GM12878 (cell line): ENCODE measurements at regions not wholly inside any gene's neighbourhood (a gene's known extent, or its start where the extent isn't known, plus 50 kb on each side); places are given as distances from the start of the nearest gene placed in this dataset.

Experiments used
- ATAC-seq: fragments of 200-7000 bp; cut with Tn5 transposase; 3 replicates; pipeline ENCODE4 v1.9.1; 2020; ENCODE audit warnings: mild to moderate bottlenecking, moderate library complexity
- BruUV-seq: library from RNA; stranded (reverse); fragments of 400-500 nt; replicated peaks from 2 replicates; lab custom pipeline; 2021; lab: Mats Ljungman, UMichigan
- CTCF ChIA-PET: fragments of 300-600 bp; sonication (Branson Sonifier 250); formaldehyde crosslinking; extraction: SDS; loops from one replicate; lab custom pipeline; 2021; ENCODE audit warnings: inconsistent platforms; lab: Yijun Ruan, JAX
- POLR2A ChIA-PET: fragments of 350-600 bp; formaldehyde crosslinking; extraction: SDS; loops from one replicate; lab custom pipeline; 2021; ENCODE audit warnings: inconsistent platforms; lab: Charles Lee
- RAD21 ChIA-PET: fragments of 300-600 bp; sonication (Branson Sonifier 250); formaldehyde crosslinking; loops from one replicate; lab custom pipeline; 2023; ENCODE audit warnings: antibody characterized with exemption; ENCODE audit not compliant: unreplicated experiment; lab: Charles Lee
- SMC1A ChIA-PET: fragments of 300-600 bp; sonication (Branson Sonifier 250); formaldehyde crosslinking; loops from one replicate; lab custom pipeline; 2023; ENCODE audit not compliant: unreplicated experiment, uncharacterized antibody; lab: Charles Lee
- DNase-seq: peaks from one replicate; pipeline ENCODE4 v3.0.0-alpha.2; 2011; ENCODE audit warnings: low read depth, low spot score
- FAIRE-seq: peaks from 3 replicates; lab custom pipeline; 2011; peaks lifted over from hg19 to GRCh38; lab: Jason Lieb, UNC
- H2AFZ ChIP-seq: 2 replicates; pipeline ENCODE4 v1.6.0; 2011; ENCODE audit warnings: low read depth, low read length, control low read depth; ENCODE audit not compliant: control insufficient read depth
- H3K27ac ChIP-seq: 2 replicates; pipeline ENCODE4 v1.5.1; 2011; ENCODE audit warnings: control low read depth; ENCODE audit not compliant: control insufficient read depth, insufficient read depth
- H3K27me3 ChIP-seq, 2 experiments: replicated peaks in 1 of 2; 2 replicates each; pipeline versions ENCODE4 v1.6.0 to v1.6.1; 2011; ENCODE audit warnings: low read length in 1 of 2; ENCODE audit not compliant: control insufficient read depth in 2 of 2, insufficient read depth in 2 of 2
- H3K36me3 ChIP-seq, 2 experiments: 2 replicates each; pipeline ENCODE4 v1.5.1; 2011; ENCODE audit warnings: low read length in 1 of 2; ENCODE audit not compliant: control insufficient read depth in 2 of 2, insufficient read depth in 2 of 2
- H3K4me1 ChIP-seq: 2 replicates; pipeline ENCODE4 v1.6.1; 2011; ENCODE audit warnings: mild to moderate bottlenecking, low read length, moderate library complexity, mixed read lengths; ENCODE audit not compliant: control insufficient read depth, insufficient read depth
- H3K4me2 ChIP-seq: 2 replicates; pipeline ENCODE4 v1.6.0; 2011; ENCODE audit warnings: control low read depth; ENCODE audit not compliant: control insufficient read depth, insufficient read depth
- H3K4me3 ChIP-seq: fragments of 200-600 bp; sonication (generic); 2 replicates; pipeline ENCODE4 v1.5.1; 2016
- H3K79me2 ChIP-seq: 2 replicates; pipeline ENCODE4 v1.6.0; 2011; ENCODE audit warnings: low read length; ENCODE audit not compliant: control insufficient read depth, insufficient read depth
- H3K9ac ChIP-seq: 2 replicates; pipeline ENCODE4 v1.8.0; 2011; ENCODE audit warnings: low read length, control low read depth, mixed read lengths; ENCODE audit not compliant: control insufficient read depth, insufficient read depth
- H3K9me3 ChIP-seq: replicated peaks from 3 replicates; pipeline ENCODE4 v1.5.1; 2011; ENCODE audit warnings: mild to moderate bottlenecking, low read length; ENCODE audit not compliant: control insufficient read depth, insufficient read depth
- H4K20me1 ChIP-seq: 2 replicates; pipeline ENCODE4 v1.6.0; 2011; ENCODE audit not compliant: control insufficient read depth, insufficient read depth
- CBFB ChIP-seq: IDR thresholded peaks from 2 replicates; pipeline ENCODE4 v1.6.1; 2016; ENCODE audit warnings: antibody characterized with exemption, low read depth
- PML ChIP-seq: IDR thresholded peaks from 2 replicates; pipeline ENCODE4 v1.6.1; 2012; ENCODE audit warnings: low read length, inconsistent platforms
- RAD21 ChIP-seq: IDR thresholded peaks from 2 replicates; pipeline ENCODE4 v1.6.1; 2011; ENCODE audit warnings: mild to moderate bottlenecking, low read depth, low read length, moderate library complexity; ENCODE audit not compliant: insufficient read depth
- RBBP5 ChIP-seq: fragments of 200-600 bp; sonication (generic); conservative IDR thresholded peaks from 2 replicates; pipeline ENCODE4 v1.6.1; 2016
- SMC3 ChIP-seq: IDR thresholded peaks from 2 replicates; pipeline ENCODE4 v1.6.1; 2011; ENCODE audit warnings: low read length, improper control_type of control experiment, borderline replicate concordance
- YBX1 ChIP-seq: fragments of 450-650 bp; IDR thresholded peaks from 2 replicates; pipeline ENCODE4 v1.6.1; 2016; ENCODE audit warnings: antibody characterized with exemption
- WGBS: methylation state at CpG from one replicate; pipeline ENCODE4 v1.1.6; 2016; ENCODE audit warnings: low lambda C conversion rate; ENCODE audit not compliant: insufficient replicate concordance, insufficient coverage; ENCODE audit errors: missing lambda C conversion rate; 5-methylcytosine and 5-hydroxymethylcytosine counted together
- in situ Hi-C: fragments of 300-500 bp; cut with MboI; formaldehyde crosslinking; loops from 9 replicates; pipeline ENCODE4 v1.14.3; 2018; ENCODE audit warnings: mixed read lengths
- intact Hi-C: fragments of 100-400 bp; cut with micrococcal nuclease; formaldehyde crosslinking; loops from one replicate; pipeline ENCODE4 v1.14.2; 2022; ENCODE audit not compliant: unreplicated experiment
- TF ChIP-seq, protein P1 (sequence below), 3 experiments: IDR thresholded peaks in 2 of 3; conservative IDR thresholded peaks in 1 of 3; 2 replicates each; pipeline ENCODE4 v1.5.1; 2011; ENCODE audit warnings: low read depth in 3 of 3, low read length in 3 of 3, mild to moderate bottlenecking in 3 of 3, control low read depth in 2 of 3, moderate library complexity in 2 of 3, inconsistent platforms in 1 of 3, mixed read lengths in 1 of 3; ENCODE audit not compliant: control insufficient read depth in 2 of 3, insufficient read depth in 1 of 3; ENCODE audit errors: extremely low read depth in 1 of 3
- TF ChIP-seq, protein P2 (sequence below): fragments of 450-650 bp; IDR thresholded peaks from 2 replicates; pipeline ENCODE4 v1.6.1; 2016; ENCODE audit warnings: mild to moderate bottlenecking
- TF ChIP-seq, protein P3 (sequence below): IDR thresholded peaks from 2 replicates; pipeline ENCODE4 v1.6.1; 2011; ENCODE audit warnings: borderline replicate concordance, low read depth, mild to moderate bottlenecking, moderate library complexity, low read length; ENCODE audit not compliant: insufficient read depth, poor library complexity, severe bottlenecking

DNA sequence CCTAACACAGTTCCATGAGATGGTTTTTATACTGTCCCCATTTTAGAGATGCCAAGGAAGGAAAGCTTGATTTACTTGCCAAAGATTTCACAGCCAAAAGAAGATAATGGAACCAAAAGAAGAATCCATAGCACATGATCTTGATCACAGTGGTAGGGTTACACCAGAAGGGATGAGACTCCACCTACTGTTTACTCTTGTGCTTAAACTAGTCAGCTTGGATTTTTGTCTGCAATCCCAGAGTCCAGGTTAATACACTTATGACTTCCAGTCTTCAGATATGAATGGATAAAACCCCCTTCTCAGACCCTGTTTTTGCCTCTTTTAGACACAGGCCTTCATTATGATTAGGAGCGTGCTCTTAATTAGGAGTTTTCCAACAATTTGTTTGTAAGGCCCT is 454.2 kb downstream of the AEBP2 start:
- DNase-seq: no peak
- peak; percentile 42 for ATAC-seq
- 95% methylated on average over 1 of the region's 1 CpG for WGBS
- intact Hi-C loops (loop anchor here (1.0 to 10.0 kb wide), 3 partner anchors 136 to 419 kb away; no protein-coding TSS in a partner anchor), in situ Hi-C loops (no loop called here)
- ChIA-PET POLR2A (interaction anchor here (0.7 kb wide), 1 partner anchor 135 kb away, joined by 3 read pairs; no protein-coding TSS in a partner anchor), SMC1A (interaction anchor here (0.9 to 5.4 kb wide), 19 partner anchors 10 to 320 kb away, joined by 3 to 47 read pairs (median 5); no protein-coding TSS in a partner anchor), RAD21 (interaction anchor here (0.7 to 4.6 kb wide), 10 partner anchors 14 to 206 kb away, joined by 3 to 37 read pairs (median 9); no protein-coding TSS in a partner anchor), CTCF (interaction anchor here (0.6 to 5.8 kb wide), 15 partner anchors 8 to 325 kb away, joined by 3 to 48 read pairs (median 5); no protein-coding TSS in a partner anchor)
- TF ChIP-seq, protein P1, sequence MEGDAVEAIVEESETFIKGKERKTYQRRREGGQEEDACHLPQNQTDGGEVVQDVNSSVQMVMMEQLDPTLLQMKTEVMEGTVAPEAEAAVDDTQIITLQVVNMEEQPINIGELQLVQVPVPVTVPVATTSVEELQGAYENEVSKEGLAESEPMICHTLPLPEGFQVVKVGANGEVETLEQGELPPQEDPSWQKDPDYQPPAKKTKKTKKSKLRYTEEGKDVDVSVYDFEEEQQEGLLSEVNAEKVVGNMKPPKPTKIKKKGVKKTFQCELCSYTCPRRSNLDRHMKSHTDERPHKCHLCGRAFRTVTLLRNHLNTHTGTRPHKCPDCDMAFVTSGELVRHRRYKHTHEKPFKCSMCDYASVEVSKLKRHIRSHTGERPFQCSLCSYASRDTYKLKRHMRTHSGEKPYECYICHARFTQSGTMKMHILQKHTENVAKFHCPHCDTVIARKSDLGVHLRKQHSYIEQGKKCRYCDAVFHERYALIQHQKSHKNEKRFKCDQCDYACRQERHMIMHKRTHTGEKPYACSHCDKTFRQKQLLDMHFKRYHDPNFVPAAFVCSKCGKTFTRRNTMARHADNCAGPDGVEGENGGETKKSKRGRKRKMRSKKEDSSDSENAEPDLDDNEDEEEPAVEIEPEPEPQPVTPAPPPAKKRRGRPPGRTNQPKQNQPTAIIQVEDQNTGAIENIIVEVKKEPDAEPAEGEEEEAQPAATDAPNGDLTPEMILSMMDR (IDR thresholded peaks at IDR 0.05 in 2 of 3, conservative IDR thresholded peaks at IDR 0.05 in 1 of 3; ENCODE audit: control insufficient read depth in 2 of 3, extremely low read depth in 1 of 3, insufficient read depth in 1 of 3, low read depth in 3 of 3, low read length in 3 of 3): peak in 1 of 3 experiments; percentile 41; a peak in 2 of 6 replicates
- TF ChIP-seq CBFB (no peak), PML (no peak), YBX1 (no peak), SMC3 (peak; percentile 34; the same call in 1 of the 2 replicates), RBBP5 (no peak), RAD21 (peak; percentile 51)
- TF ChIP-seq, protein P2, sequence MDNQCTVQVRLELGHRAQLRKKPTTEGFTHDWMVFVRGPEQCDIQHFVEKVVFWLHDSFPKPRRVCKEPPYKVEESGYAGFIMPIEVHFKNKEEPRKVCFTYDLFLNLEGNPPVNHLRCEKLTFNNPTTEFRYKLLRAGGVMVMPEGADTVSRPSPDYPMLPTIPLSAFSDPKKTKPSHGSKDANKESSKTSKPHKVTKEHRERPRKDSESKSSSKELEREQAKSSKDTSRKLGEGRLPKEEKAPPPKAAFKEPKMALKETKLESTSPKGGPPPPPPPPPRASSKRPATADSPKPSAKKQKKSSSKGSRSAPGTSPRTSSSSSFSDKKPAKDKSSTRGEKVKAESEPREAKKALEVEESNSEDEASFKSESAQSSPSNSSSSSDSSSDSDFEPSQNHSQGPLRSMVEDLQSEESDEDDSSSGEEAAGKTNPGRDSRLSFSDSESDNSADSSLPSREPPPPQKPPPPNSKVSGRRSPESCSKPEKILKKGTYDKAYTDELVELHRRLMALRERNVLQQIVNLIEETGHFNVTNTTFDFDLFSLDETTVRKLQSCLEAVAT: no peak
- TF ChIP-seq, protein P3, sequence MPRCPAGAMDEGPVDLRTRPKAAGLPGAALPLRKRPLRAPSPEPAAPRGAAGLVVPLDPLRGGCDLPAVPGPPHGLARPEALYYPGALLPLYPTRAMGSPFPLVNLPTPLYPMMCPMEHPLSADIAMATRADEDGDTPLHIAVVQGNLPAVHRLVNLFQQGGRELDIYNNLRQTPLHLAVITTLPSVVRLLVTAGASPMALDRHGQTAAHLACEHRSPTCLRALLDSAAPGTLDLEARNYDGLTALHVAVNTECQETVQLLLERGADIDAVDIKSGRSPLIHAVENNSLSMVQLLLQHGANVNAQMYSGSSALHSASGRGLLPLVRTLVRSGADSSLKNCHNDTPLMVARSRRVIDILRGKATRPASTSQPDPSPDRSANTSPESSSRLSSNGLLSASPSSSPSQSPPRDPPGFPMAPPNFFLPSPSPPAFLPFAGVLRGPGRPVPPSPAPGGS: no peak
- FAIRE-seq: no peak
- Histone ChIP-seq H3K27ac (no peak overlapping the region), H3K4me3 (no peak overlapping the region), H2AFZ (no peak overlapping the region), H3K79me2 (no peaks in the 10 kb centered on the region), H4K20me1 (no peaks in the 10 kb centered on the region), H3K36me3 (no peaks in the 10 kb centered on the region), H3K9ac (no peak overlapping the region), H3K4me1 (no peaks in the 10 kb centered on the region), H3K27me3 (no peaks in the 10 kb centered on the region), H3K9me3 (no peaks in the 10 kb centered on the region), H3K4me2 (no peak overlapping the region)
- BruUV-seq: no TSS peak
